T-cell (primary cell): ENCODE measurements at regions not wholly inside any gene's neighbourhood (a gene's known extent, or its start where the extent isn't known, plus 50 kb on each side); places are given as distances from the start of the nearest gene placed in this dataset.

Experiments
- ATAC-seq, 4 experiments: fragments of 200-7000 bp in 3 of 4; fragments of 150-1000 bp in 1 of 4; cut with Tn5 transposase; replicated peaks in 1 of 4; 1 replicate in 3 of 4; 2 replicates in 1 of 4; pipeline ENCODE4 v1.10.0; 2021; ENCODE audit warnings: moderate library complexity in 3 of 4, mild to moderate bottlenecking in 2 of 4, moderate number of reproducible peaks in 1 of 4
- CTCF ChIA-PET, 2 donors: fragments of 300-600 bp; sonication (Branson Sonifier 250); formaldehyde crosslinking; loops; one replicate each; lab custom pipeline; 2022; ENCODE audit warnings: antibody characterized with exemption in 2 of 2; lab: Charles Lee
- POLR2A ChIA-PET, 2 donors: fragments of 300-600 bp; sonication (Branson Sonifier 250); formaldehyde crosslinking; loops; one replicate each; lab custom pipeline; 2022; ENCODE audit warnings: antibody characterized with exemption in 2 of 2; lab: Charles Lee
- DNase-seq, 35 experiments: peaks; one replicate each; pipeline versions ENCODE4 v3.0.0 to v3.0.0-alpha.2; 2013 to 2023
- H3K27ac ChIP-seq: one replicate; pipeline ENCODE4 v1.5.1; 2013; ENCODE audit warnings: low read length
- H3K27me3 ChIP-seq, 2 experiments: replicated peaks in 1 of 2; 1 replicate in 1 of 2; 2 replicates in 1 of 2; pipeline versions ENCODE4 v1.6.1 to v1.7.0; 2013; ENCODE audit warnings: low read length in 1 of 2, mixed read lengths in 1 of 2; ENCODE audit not compliant: control insufficient read depth in 2 of 2, insufficient read depth in 2 of 2; ENCODE audit errors: extremely low read depth in 1 of 2
- H3K36me3 ChIP-seq, 2 donors: 1 replicate in 1 of 2; 2 replicates in 1 of 2; pipeline versions ENCODE4 v1.6.1 to v1.7.0; 2013; ENCODE audit warnings: low read length in 1 of 2; ENCODE audit not compliant: control insufficient read depth in 2 of 2, insufficient read depth in 1 of 2; ENCODE audit errors: extremely low read depth in 1 of 2
- H3K4me1 ChIP-seq, 2 experiments: 1 replicate in 1 of 2; 2 replicates in 1 of 2; pipeline versions ENCODE4 v1.6.1 to v1.7.0; 2013; ENCODE audit warnings: low read length in 2 of 2, mixed read lengths in 1 of 2; ENCODE audit not compliant: insufficient read depth in 2 of 2, control insufficient read depth in 1 of 2; ENCODE audit errors: extremely low read depth in 1 of 2
- H3K4me3 ChIP-seq, 2 donors: 1 replicate in 1 of 2; 2 replicates in 1 of 2; pipeline versions ENCODE4 v1.5.1 to v1.7.0; 2013; ENCODE audit warnings: mild to moderate bottlenecking in 2 of 2, low read length in 1 of 2, moderate library complexity in 1 of 2; ENCODE audit not compliant: control insufficient read depth in 1 of 2; ENCODE audit errors: extremely low read depth in 1 of 2
- H3K9me3 ChIP-seq: 2 replicates; pipeline ENCODE4 v1.7.0; 2013
- H3K27ac Mint-ChIP-seq, 2 donors: one replicate each; pipeline ENCODE4 v1.8.0; 2020 to 2021; ENCODE audit warnings: mild to moderate bottlenecking in 2 of 2, mixed read lengths in 2 of 2
- H3K27me3 Mint-ChIP-seq, 2 donors: one replicate each; pipeline ENCODE4 v1.8.0; 2021 to 2022; ENCODE audit warnings: mixed read lengths in 2 of 2
- H3K36me3 Mint-ChIP-seq: one replicate; pipeline ENCODE4 v1.8.0; 2021; ENCODE audit warnings: mixed read lengths
- H3K4me1 Mint-ChIP-seq, 3 donors: one replicate each; pipeline ENCODE4 v1.8.0; 2020 to 2022; ENCODE audit warnings: mixed read lengths in 3 of 3, mild to moderate bottlenecking in 1 of 3
- H3K4me3 Mint-ChIP-seq, 3 donors: one replicate each; pipeline ENCODE4 v1.8.0; 2020 to 2022; ENCODE audit warnings: mild to moderate bottlenecking in 3 of 3, mixed read lengths in 3 of 3, moderate library complexity in 3 of 3
- H3K9me3 Mint-ChIP-seq, 3 donors: one replicate each; pipeline ENCODE4 v1.8.0; 2020 to 2022; ENCODE audit warnings: mixed read lengths in 3 of 3
- WGBS: methylation state at CpG from one replicate; pipeline ENCODE4 v1.1.5; 2013; ENCODE audit warnings: missing lambda C conversion rate; ENCODE audit not compliant: insufficient coverage; 5-methylcytosine and 5-hydroxymethylcytosine counted together

DNA sequence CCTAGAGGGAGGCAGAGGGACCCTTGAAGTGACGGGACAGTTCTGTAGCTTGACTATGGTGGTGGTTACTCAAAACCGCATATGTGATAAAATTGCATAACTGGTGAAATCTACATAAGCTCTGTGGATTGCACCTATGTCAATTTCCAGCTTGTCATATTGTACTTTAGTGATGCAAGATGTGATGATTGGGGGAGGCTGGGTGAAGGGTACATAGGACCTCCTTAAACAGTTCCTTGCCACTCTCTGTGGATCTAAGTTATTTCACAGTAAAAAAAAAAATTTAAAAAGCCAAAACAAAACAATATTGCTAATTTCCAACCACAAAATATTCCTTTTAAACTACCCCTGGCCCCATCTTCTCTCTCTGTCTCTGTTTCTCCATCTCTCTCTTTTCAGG lies 472.6 kb upstream of the SULF2 start:
- CTCF ChIA-PET: no interaction called here
- no peak for DNase-seq
- POLR2A ChIA-PET: no interaction called here
- no peak overlapping the region for H3K4me3 Mint-ChIP-seq
- Histone ChIP-seq H3K4me1 (no peaks in the 10 kb centered on the region), H3K9me3 (no peaks in the 10 kb centered on the region), H3K4me3 (no peak overlapping the region), H3K27me3 (peaks cover 0 to 8% of the 10 kb centered on the region in 2 experiments), H3K36me3 (no peaks in the 10 kb centered on the region), H3K27ac (no peak overlapping the region)
- H3K4me1 Mint-ChIP-seq: no peaks in the 10 kb centered on the region
- peaks cover 0 to 5% (median 0%) of the 10 kb centered on the region in 3 donors for H3K9me3 Mint-ChIP-seq
- 93% methylated on average over 2 of the region's 2 CpGs for WGBS
- H3K27ac Mint-ChIP-seq: no peak overlapping the region
- no peaks in the 10 kb centered on the region for H3K36me3 Mint-ChIP-seq
- no peak for ATAC-seq
- H3K27me3 Mint-ChIP-seq: peaks cover 0 to 24% of the 10 kb centered on the region in 2 donors

- no peak for DNase-seq
- no peak overlapping the region for H3K4me3 Mint-ChIP-seq
These were observed 462.7 kb upstream of the SULF2 start for GRCh38 chr20:48247961-48248360.

GRCh38 chr20:48246061-48246790 lies 460.9 kb upstream of the SULF2 start:
- Mint-ChIP-seq H3K4me1 (no peaks in the 10 kb centered on the region), H3K27ac (no peak overlapping the region), H3K9me3 (no peaks in the 10 kb centered on the region), H3K4me3 (no peak overlapping the region), H3K36me3 (no peaks in the 10 kb centered on the region), H3K27me3 (peaks cover under 1 to 24% of the 10 kb centered on the region in 2 donors)
- no peak overlapping the region for H3K27ac ChIP-seq
- DNase-seq: no peak
- ChIA-PET POLR2A (no interaction called here), CTCF (no interaction called here)
- H3K4me3 ChIP-seq: no peak overlapping the region
- H3K36me3 ChIP-seq: no peaks in the 10 kb centered on the region
- no peaks in the 10 kb centered on the region for H3K9me3 ChIP-seq
- ATAC-seq: no peak
- H3K27me3 ChIP-seq: peaks cover 0 to 9% of the 10 kb centered on the region in 2 experiments
- no peaks in the 10 kb centered on the region for H3K4me1 ChIP-seq
- WGBS: 72% methylated on average over 6 of the region's 9 CpGs

More at GRCh38 chr20:48247961-48248360, 462.7 kb upstream of the SULF2 start:
- H3K36me3 ChIP-seq: no peaks in the 10 kb centered on the region
- H3K27me3 ChIP-seq: peaks cover 0 to 3% of the 10 kb centered on the region in 2 experiments
- POLR2A ChIA-PET: no interaction called here
- WGBS: 94% methylated on average over 3 of the region's 8 CpGs
- no peaks in the 10 kb centered on the region for H3K9me3 ChIP-seq
- Mint-ChIP-seq H3K27me3 (peaks cover 15 to 31% of the 10 kb centered on the region in 2 donors), H3K4me1 (no peaks in the 10 kb centered on the region), H3K36me3 (peaks cover 3% of the 10 kb centered on the region), H3K9me3 (no peaks in the 10 kb centered on the region), H3K27ac (no peak overlapping the region)
- ATAC-seq: no peak
- H3K4me1 ChIP-seq: no peaks in the 10 kb centered on the region
- H3K4me3 ChIP-seq: no peak overlapping the region
- H3K27ac ChIP-seq: no peak overlapping the region
- CTCF ChIA-PET: interaction anchor here in 1 of 2 donors (0.6 kb wide), 1 partner anchor 52 kb away, joined by 4 read pairs; no protein-coding TSS in a partner anchor

- Histone ChIP-seq H3K27me3 (peaks cover 0 to 9% of the 10 kb centered on the region in 2 experiments), H3K4me1 (no peaks in the 10 kb centered on the region), H3K9me3 (no peaks in the 10 kb centered on the region), H3K36me3 (no peaks in the 10 kb centered on the region), H3K27ac (no peak overlapping the region), H3K4me3 (no peak overlapping the region)
- WGBS: 97% methylated on average over 7 of the region's 8 CpGs
- CTCF ChIA-PET: no interaction called here
- H3K27me3 Mint-ChIP-seq: peaks cover 0 to 15% of the 10 kb centered on the region in 2 donors
- no peak for ATAC-seq
- POLR2A ChIA-PET: no interaction called here
- H3K27ac Mint-ChIP-seq: no peak overlapping the region
- no peaks in the 10 kb centered on the region for H3K36me3 Mint-ChIP-seq
- H3K4me1 Mint-ChIP-seq: no peaks in the 10 kb centered on the region
- no peak overlapping the region for H3K4me3 Mint-ChIP-seq
- no peak for DNase-seq
- H3K9me3 Mint-ChIP-seq: no peaks in the 10 kb centered on the region
These were observed 457.3 kb upstream of the SULF2 start for GRCh38 chr20:48242623-48243022.

DNA sequence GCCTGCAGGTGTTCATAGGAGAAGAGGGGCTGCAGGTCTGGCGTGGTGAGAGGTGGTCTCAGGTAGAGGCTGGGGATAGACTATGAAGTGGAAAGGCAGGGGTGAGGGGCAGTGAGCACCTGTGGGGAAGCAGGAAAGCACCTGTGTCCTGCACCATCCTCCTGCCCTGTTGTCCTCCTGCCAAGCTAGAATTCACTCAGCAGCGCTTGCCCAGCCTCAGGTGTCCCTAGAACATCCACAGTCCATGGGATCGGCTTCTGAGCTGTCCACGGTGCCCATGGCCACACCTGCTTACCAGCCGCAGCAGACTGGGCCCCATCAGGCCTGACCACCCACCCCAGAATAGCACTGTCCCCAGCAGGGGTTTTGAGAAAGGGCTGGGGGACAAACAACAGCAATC lies 456.2 kb upstream of the SULF2 start:
- DNase-seq: no peak
- Histone ChIP-seq H3K36me3 (no peaks in the 10 kb centered on the region), H3K9me3 (no peaks in the 10 kb centered on the region), H3K27me3 (peaks cover 0 to 7% of the 10 kb centered on the region in 2 experiments), H3K4me3 (no peak overlapping the region), H3K4me1 (no peaks in the 10 kb centered on the region), H3K27ac (no peak overlapping the region)
- POLR2A ChIA-PET: no interaction called here
- no peak for ATAC-seq
- Mint-ChIP-seq H3K4me1 (no peaks in the 10 kb centered on the region), H3K4me3 (no peak overlapping the region), H3K36me3 (no peaks in the 10 kb centered on the region), H3K9me3 (no peaks in the 10 kb centered on the region), H3K27ac (no peak overlapping the region), H3K27me3 (peaks cover 0 to 15% of the 10 kb centered on the region in 2 donors)
- WGBS: 66% methylated on average over 4 of the region's 5 CpGs
- CTCF ChIA-PET: no interaction called here

GRCh38 chr20:48238781-48239180 lies 453.5 kb upstream of the SULF2 start:
- H3K27me3 Mint-ChIP-seq: peaks cover 0 to 13% of the 10 kb centered on the region in 2 donors
- no peaks in the 10 kb centered on the region for H3K9me3 Mint-ChIP-seq
- Histone ChIP-seq H3K36me3 (no peaks in the 10 kb centered on the region), H3K27me3 (peaks cover 0 to 7% of the 10 kb centered on the region in 2 experiments), H3K9me3 (no peaks in the 10 kb centered on the region), H3K4me1 (no peaks in the 10 kb centered on the region), H3K4me3 (no peak overlapping the region), H3K27ac (no peak overlapping the region)
- no peaks in the 10 kb centered on the region for H3K36me3 Mint-ChIP-seq
- no peaks in the 10 kb centered on the region for H3K4me1 Mint-ChIP-seq
- no peak overlapping the region for H3K4me3 Mint-ChIP-seq
- ATAC-seq (no peak), DNase-seq (no peak)
- 58% methylated on average over 3 of the region's 4 CpGs for WGBS
- no peak overlapping the region for H3K27ac Mint-ChIP-seq
- ChIA-PET POLR2A (no interaction called here), CTCF (no interaction called here)
